ENCODE measurements at regions not wholly inside any gene's neighbourhood (a gene's known extent, or its start where the extent isn't known, plus 50 kb on each side); places are given as distances from the start of the nearest gene placed in this dataset.

DNA sequence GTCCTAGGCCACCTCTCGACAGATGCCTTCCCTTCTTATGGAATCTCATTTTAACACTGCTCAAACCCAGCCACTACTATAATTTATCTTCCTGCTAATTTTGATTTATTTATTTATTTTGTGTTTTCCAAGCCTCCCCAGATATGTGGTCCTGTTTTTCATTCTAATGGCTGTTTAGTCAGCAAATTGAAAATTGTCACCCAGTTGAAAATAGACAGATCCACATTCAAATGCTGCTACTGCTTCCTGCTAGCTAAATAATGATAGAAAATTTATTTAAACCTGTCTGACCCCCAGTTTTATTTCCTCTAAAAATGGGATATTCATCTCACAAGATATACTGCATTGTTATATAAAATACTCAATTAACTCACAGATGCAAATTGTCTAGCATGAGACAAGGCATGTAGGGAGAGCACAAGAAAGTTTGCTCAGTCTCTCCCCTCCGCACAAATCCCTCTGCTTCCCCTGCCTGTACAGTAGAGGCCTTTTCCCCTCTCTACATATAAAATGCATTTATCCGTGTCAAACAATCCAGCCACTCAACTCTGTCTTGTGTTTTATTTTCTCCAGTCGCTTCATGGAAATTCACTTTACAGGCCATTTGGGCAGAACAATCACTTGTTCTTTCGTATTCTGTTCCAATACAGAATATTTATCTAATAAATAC lies 389.9 kb downstream of the SOX11 start (continued):
- TF ChIP-seq, protein P1, sequence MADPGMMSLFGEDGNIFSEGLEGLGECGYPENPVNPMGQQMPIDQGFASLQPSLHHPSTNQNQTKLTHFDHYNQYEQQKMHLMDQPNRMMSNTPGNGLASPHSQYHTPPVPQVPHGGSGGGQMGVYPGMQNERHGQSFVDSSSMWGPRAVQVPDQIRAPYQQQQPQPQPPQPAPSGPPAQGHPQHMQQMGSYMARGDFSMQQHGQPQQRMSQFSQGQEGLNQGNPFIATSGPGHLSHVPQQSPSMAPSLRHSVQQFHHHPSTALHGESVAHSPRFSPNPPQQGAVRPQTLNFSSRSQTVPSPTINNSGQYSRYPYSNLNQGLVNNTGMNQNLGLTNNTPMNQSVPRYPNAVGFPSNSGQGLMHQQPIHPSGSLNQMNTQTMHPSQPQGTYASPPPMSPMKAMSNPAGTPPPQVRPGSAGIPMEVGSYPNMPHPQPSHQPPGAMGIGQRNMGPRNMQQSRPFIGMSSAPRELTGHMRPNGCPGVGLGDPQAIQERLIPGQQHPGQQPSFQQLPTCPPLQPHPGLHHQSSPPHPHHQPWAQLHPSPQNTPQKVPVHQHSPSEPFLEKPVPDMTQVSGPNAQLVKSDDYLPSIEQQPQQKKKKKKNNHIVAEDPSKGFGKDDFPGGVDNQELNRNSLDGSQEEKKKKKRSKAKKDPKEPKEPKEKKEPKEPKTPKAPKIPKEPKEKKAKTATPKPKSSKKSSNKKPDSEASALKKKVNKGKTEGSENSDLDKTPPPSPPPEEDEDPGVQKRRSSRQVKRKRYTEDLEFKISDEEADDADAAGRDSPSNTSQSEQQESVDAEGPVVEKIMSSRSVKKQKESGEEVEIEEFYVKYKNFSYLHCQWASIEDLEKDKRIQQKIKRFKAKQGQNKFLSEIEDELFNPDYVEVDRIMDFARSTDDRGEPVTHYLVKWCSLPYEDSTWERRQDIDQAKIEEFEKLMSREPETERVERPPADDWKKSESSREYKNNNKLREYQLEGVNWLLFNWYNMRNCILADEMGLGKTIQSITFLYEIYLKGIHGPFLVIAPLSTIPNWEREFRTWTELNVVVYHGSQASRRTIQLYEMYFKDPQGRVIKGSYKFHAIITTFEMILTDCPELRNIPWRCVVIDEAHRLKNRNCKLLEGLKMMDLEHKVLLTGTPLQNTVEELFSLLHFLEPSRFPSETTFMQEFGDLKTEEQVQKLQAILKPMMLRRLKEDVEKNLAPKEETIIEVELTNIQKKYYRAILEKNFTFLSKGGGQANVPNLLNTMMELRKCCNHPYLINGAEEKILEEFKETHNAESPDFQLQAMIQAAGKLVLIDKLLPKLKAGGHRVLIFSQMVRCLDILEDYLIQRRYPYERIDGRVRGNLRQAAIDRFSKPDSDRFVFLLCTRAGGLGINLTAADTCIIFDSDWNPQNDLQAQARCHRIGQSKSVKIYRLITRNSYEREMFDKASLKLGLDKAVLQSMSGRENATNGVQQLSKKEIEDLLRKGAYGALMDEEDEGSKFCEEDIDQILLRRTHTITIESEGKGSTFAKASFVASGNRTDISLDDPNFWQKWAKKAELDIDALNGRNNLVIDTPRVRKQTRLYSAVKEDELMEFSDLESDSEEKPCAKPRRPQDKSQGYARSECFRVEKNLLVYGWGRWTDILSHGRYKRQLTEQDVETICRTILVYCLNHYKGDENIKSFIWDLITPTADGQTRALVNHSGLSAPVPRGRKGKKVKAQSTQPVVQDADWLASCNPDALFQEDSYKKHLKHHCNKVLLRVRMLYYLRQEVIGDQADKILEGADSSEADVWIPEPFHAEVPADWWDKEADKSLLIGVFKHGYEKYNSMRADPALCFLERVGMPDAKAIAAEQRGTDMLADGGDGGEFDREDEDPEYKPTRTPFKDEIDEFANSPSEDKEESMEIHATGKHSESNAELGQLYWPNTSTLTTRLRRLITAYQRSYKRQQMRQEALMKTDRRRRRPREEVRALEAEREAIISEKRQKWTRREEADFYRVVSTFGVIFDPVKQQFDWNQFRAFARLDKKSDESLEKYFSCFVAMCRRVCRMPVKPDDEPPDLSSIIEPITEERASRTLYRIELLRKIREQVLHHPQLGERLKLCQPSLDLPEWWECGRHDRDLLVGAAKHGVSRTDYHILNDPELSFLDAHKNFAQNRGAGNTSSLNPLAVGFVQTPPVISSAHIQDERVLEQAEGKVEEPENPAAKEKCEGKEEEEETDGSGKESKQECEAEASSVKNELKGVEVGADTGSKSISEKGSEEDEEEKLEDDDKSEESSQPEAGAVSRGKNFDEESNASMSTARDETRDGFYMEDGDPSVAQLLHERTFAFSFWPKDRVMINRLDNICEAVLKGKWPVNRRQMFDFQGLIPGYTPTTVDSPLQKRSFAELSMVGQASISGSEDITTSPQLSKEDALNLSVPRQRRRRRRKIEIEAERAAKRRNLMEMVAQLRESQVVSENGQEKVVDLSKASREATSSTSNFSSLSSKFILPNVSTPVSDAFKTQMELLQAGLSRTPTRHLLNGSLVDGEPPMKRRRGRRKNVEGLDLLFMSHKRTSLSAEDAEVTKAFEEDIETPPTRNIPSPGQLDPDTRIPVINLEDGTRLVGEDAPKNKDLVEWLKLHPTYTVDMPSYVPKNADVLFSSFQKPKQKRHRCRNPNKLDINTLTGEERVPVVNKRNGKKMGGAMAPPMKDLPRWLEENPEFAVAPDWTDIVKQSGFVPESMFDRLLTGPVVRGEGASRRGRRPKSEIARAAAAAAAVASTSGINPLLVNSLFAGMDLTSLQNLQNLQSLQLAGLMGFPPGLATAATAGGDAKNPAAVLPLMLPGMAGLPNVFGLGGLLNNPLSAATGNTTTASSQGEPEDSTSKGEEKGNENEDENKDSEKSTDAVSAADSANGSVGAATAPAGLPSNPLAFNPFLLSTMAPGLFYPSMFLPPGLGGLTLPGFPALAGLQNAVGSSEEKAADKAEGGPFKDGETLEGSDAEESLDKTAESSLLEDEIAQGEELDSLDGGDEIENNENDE (IDR thresholded peaks at IDR 0.05; ENCODE audit: insufficient replicate concordance, low read length), result no peak
- TF ChIP-seq FOSL1 (IDR thresholded peaks at IDR 0.05; ENCODE audit: insufficient read depth, low read depth, low read length) (no peak), KDM4A (IDR thresholded peaks at IDR 0.05; ENCODE audit: low read depth, low read length, severe bottlenecking) (no peak), EGR1 (IDR thresholded peaks at IDR 0.05; ENCODE audit: borderline replicate concordance, low read depth, low read length) (no peak), RNF2 (IDR thresholded peaks at IDR 0.05; ENCODE audit: borderline replicate concordance, low read depth, low read length, missing control alignments, poor library complexity, severe bottlenecking) (no peak), YY1 (IDR thresholded peaks at IDR 0.05; ENCODE audit: low read depth, low read length) (no peak), SRF (IDR thresholded peaks at IDR 0.05; ENCODE audit: low read depth, low read length) (no peak), CTBP2 (IDR thresholded peaks at IDR 0.05; ENCODE audit: borderline replicate concordance, insufficient read depth, insufficient read length, low read length) (no peak), SUZ12 (IDR thresholded peaks at IDR 0.05; ENCODE audit: low read length) (no peak)
- TF ChIP-seq, protein P2, sequence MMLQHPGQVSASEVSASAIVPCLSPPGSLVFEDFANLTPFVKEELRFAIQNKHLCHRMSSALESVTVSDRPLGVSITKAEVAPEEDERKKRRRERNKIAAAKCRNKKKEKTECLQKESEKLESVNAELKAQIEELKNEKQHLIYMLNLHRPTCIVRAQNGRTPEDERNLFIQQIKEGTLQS (IDR thresholded peaks at IDR 0.05; ENCODE audit: insufficient read depth, low read depth, low read length), result no peak

Data from H1 (cell line).